Upper lobe of left lung (tissue), 4 donors: ENCODE measurements at regions not wholly inside any gene's neighbourhood (a gene's known extent, or its start where the extent isn't known, plus 50 kb on each side); places are given as distances from the start of the nearest gene placed in this dataset.
"Not testable (repeated sequence)": the region's sequence is repeated elsewhere in the genome, so short reads cannot be mapped to it uniquely, and the experiment has no call there.

Experiments used
- CTCF ChIP-seq, 6 experiments: fragments of 450-650 bp in 4 of 6; fragments of 200-600 bp in 2 of 6; sonication (generic) in 2 of 6; IDR thresholded peaks; one replicate each; pipeline ENCODE4 v1.5.1; 2016 to 2019; ENCODE audit warnings: antibody characterized with exemption in 6 of 6
- POLR2A ChIP-seq, 4 donors: fragments of 450-650 bp; IDR thresholded peaks; one replicate each; pipeline ENCODE4 v1.5.1; 2016 to 2017; ENCODE audit warnings: antibody characterized with exemption in 4 of 4, mild to moderate bottlenecking in 2 of 4
- POLR2AphosphoS5 ChIP-seq, 2 donors: sonication (generic); formaldehyde crosslinking; IDR thresholded peaks; one replicate each; pipeline ENCODE4 v1.5.1; 2017; ENCODE audit warnings: antibody characterized with exemption in 2 of 2

GRCh38 chr14:105663323-105663722 is 136.9 kb downstream of the TMEM121 start:
- TF ChIP-seq CTCF, POLR2AphosphoS5, POLR2A (IDR thresholded peaks at IDR 0.05): not testable (repeated sequence)
